ENCODE measurements at regions not wholly inside any gene's neighbourhood (a gene's known extent, or its start where the extent isn't known, plus 50 kb on each side); places are given as distances from the start of the nearest gene placed in this dataset.

DNA sequence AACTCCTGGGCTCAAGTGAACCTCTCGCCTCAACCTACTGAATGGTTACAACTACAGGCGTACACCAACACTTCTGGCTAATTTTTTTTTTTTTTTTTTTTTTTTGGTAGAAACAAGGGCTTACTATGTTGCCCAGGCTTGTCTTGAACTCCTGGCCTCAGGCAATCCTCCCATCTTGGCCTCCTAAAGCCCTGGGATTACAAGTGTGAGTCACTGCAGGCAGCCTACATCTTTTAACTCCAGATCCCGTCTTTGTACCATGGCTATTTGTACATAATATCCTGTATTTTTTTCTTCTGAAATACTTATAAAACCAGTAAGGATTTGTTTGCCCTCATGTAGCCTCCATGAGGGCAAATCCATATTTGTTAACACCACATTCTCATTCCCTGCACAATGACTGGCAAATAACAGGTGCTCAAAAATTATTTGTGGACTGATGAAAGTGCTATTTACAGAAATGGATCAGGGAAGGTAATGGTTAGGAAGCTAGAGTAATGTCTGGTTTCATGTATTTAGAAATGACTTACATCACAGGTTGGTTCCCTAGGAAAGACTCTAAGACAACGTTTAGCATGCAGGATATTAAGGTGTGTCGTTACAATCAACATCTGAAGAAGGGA is 51.9 kb upstream of the POU5F2 start:
- TF ChIP-seq POLR2AphosphoS5 (IDR thresholded peaks at IDR 0.05) (no peak), CTCF (IDR thresholded peaks at IDR 0.05) (no peak), POLR2A (IDR thresholded peaks at IDR 0.05; ENCODE audit: low read depth) (no peak)

Data from esophagus muscularis mucosa (tissue), 3 donors.